GM12878 (cell line): ENCODE measurements at regions not wholly inside any gene's neighbourhood (a gene's known extent, or its start where the extent isn't known, plus 50 kb on each side); places are given as distances from the start of the nearest gene placed in this dataset.

ENCODE experiments used
- ATAC-seq: fragments of 200-7000 bp; cut with Tn5 transposase; 3 replicates; pipeline ENCODE4 v1.9.1; 2020; ENCODE audit warnings: mild to moderate bottlenecking, moderate library complexity
- BruUV-seq: library from RNA; stranded (reverse); fragments of 400-500 nt; replicated peaks from 2 replicates; lab custom pipeline; 2021; lab: Mats Ljungman, UMichigan
- CTCF ChIA-PET: fragments of 300-600 bp; sonication (Branson Sonifier 250); formaldehyde crosslinking; extraction: SDS; loops from one replicate; lab custom pipeline; 2021; ENCODE audit warnings: inconsistent platforms; lab: Yijun Ruan, JAX
- POLR2A ChIA-PET: fragments of 350-600 bp; formaldehyde crosslinking; extraction: SDS; loops from one replicate; lab custom pipeline; 2021; ENCODE audit warnings: inconsistent platforms; lab: Charles Lee
- RAD21 ChIA-PET: fragments of 300-600 bp; sonication (Branson Sonifier 250); formaldehyde crosslinking; loops from one replicate; lab custom pipeline; 2023; ENCODE audit warnings: antibody characterized with exemption; ENCODE audit not compliant: unreplicated experiment; lab: Charles Lee
- SMC1A ChIA-PET: fragments of 300-600 bp; sonication (Branson Sonifier 250); formaldehyde crosslinking; loops from one replicate; lab custom pipeline; 2023; ENCODE audit not compliant: unreplicated experiment, uncharacterized antibody; lab: Charles Lee
- DNase-seq: peaks from one replicate; pipeline ENCODE4 v3.0.0-alpha.2; 2011; ENCODE audit warnings: low read depth, low spot score
- FAIRE-seq: peaks from 3 replicates; lab custom pipeline; 2011; peaks lifted over from hg19 to GRCh38; lab: Jason Lieb, UNC
- H2AFZ ChIP-seq: 2 replicates; pipeline ENCODE4 v1.6.0; 2011; ENCODE audit warnings: low read depth, low read length, control low read depth; ENCODE audit not compliant: control insufficient read depth
- H3K27ac ChIP-seq: 2 replicates; pipeline ENCODE4 v1.5.1; 2011; ENCODE audit warnings: control low read depth; ENCODE audit not compliant: control insufficient read depth, insufficient read depth
- H3K27me3 ChIP-seq, 2 experiments: replicated peaks in 1 of 2; 2 replicates each; pipeline versions ENCODE4 v1.6.0 to v1.6.1; 2011; ENCODE audit warnings: low read length in 1 of 2; ENCODE audit not compliant: control insufficient read depth in 2 of 2, insufficient read depth in 2 of 2
- H3K36me3 ChIP-seq, 2 experiments: 2 replicates each; pipeline ENCODE4 v1.5.1; 2011; ENCODE audit warnings: low read length in 1 of 2; ENCODE audit not compliant: control insufficient read depth in 2 of 2, insufficient read depth in 2 of 2
- H3K4me1 ChIP-seq: 2 replicates; pipeline ENCODE4 v1.6.1; 2011; ENCODE audit warnings: mild to moderate bottlenecking, low read length, moderate library complexity, mixed read lengths; ENCODE audit not compliant: control insufficient read depth, insufficient read depth
- H3K4me2 ChIP-seq: 2 replicates; pipeline ENCODE4 v1.6.0; 2011; ENCODE audit warnings: control low read depth; ENCODE audit not compliant: control insufficient read depth, insufficient read depth
- H3K4me3 ChIP-seq: fragments of 200-600 bp; sonication (generic); 2 replicates; pipeline ENCODE4 v1.5.1; 2016
- H3K79me2 ChIP-seq: 2 replicates; pipeline ENCODE4 v1.6.0; 2011; ENCODE audit warnings: low read length; ENCODE audit not compliant: control insufficient read depth, insufficient read depth
- H3K9ac ChIP-seq: 2 replicates; pipeline ENCODE4 v1.8.0; 2011; ENCODE audit warnings: low read length, control low read depth, mixed read lengths; ENCODE audit not compliant: control insufficient read depth, insufficient read depth
- H3K9me3 ChIP-seq: replicated peaks from 3 replicates; pipeline ENCODE4 v1.5.1; 2011; ENCODE audit warnings: mild to moderate bottlenecking, low read length; ENCODE audit not compliant: control insufficient read depth, insufficient read depth
- H4K20me1 ChIP-seq: 2 replicates; pipeline ENCODE4 v1.6.0; 2011; ENCODE audit not compliant: control insufficient read depth, insufficient read depth
- CBX5 ChIP-seq: sonication (generic); IDR thresholded peaks from 2 replicates; pipeline ENCODE4 v1.6.1; 2016; ENCODE audit warnings: low read depth, moderate library complexity, mild to moderate bottlenecking, inconsistent platforms
- MTA3 ChIP-seq: IDR thresholded peaks from 2 replicates; pipeline ENCODE4 v1.6.1; 2012; ENCODE audit warnings: low read length, inconsistent platforms, borderline replicate concordance
- MXI1 ChIP-seq: fragments of 150-350 bp; IDR thresholded peaks from 2 replicates; pipeline ENCODE4 v1.6.1; 2011; ENCODE audit warnings: low read depth, mild to moderate bottlenecking, inconsistent platforms, low read length, improper control_type of control experiment
- NRF1 ChIP-seq: conservative IDR thresholded peaks from 2 replicates; pipeline ENCODE4 v1.6.1; 2011; ENCODE audit warnings: mild to moderate bottlenecking, low read depth, low read length, improper control_type of control experiment
- PBX3 ChIP-seq: IDR thresholded peaks from 2 replicates; pipeline ENCODE4 v1.6.1; 2011; ENCODE audit warnings: mild to moderate bottlenecking, low read depth, low read length, moderate library complexity; ENCODE audit not compliant: insufficient replicate concordance
- POLR2AphosphoS2 ChIP-seq: IDR thresholded peaks from 2 replicates; pipeline ENCODE4 v1.6.1; 2011; ENCODE audit warnings: low read depth, mild to moderate bottlenecking, low read length, improper control_type of control experiment, moderate library complexity
- RUNX3 ChIP-seq: IDR thresholded peaks from 2 replicates; pipeline ENCODE4 v1.6.1; 2012; ENCODE audit warnings: low read length, inconsistent platforms
- TAF1 ChIP-seq: IDR thresholded peaks from 2 replicates; pipeline ENCODE4 v1.6.1; 2011; ENCODE audit warnings: mild to moderate bottlenecking, low read depth, low read length, borderline replicate concordance
- WRNIP1 ChIP-seq: IDR thresholded peaks from 2 replicates; pipeline ENCODE4 v1.6.1; 2011; ENCODE audit warnings: low read depth, low read length, improper control_type of control experiment, borderline replicate concordance
- ZNF207 ChIP-seq: fragments of 450-650 bp; IDR thresholded peaks from 2 replicates; pipeline ENCODE4 v1.6.1; 2014; ENCODE audit warnings: antibody characterized with exemption, mild to moderate bottlenecking, borderline replicate concordance
- ZSCAN29 ChIP-seq: fragments of 450-650 bp; IDR thresholded peaks from 2 replicates; pipeline ENCODE4 v1.6.1; 2017; ENCODE audit warnings: mild to moderate bottlenecking, moderate library complexity
- WGBS: methylation state at CpG from one replicate; pipeline ENCODE4 v1.1.6; 2016; ENCODE audit warnings: low lambda C conversion rate; ENCODE audit not compliant: insufficient replicate concordance, insufficient coverage; ENCODE audit errors: missing lambda C conversion rate; 5-methylcytosine and 5-hydroxymethylcytosine counted together
- in situ Hi-C: fragments of 300-500 bp; cut with MboI; formaldehyde crosslinking; loops from 9 replicates; pipeline ENCODE4 v1.14.3; 2018; ENCODE audit warnings: mixed read lengths
- intact Hi-C: fragments of 100-400 bp; cut with micrococcal nuclease; formaldehyde crosslinking; loops from one replicate; pipeline ENCODE4 v1.14.2; 2022; ENCODE audit not compliant: unreplicated experiment
- TF ChIP-seq, protein P1 (sequence below): IDR thresholded peaks from 2 replicates; pipeline ENCODE4 v1.6.1; 2012; ENCODE audit warnings: improper control_type of control experiment, low read depth, low read length; ENCODE audit not compliant: insufficient replicate concordance
- TF ChIP-seq, protein P2 (sequence below): fragments of 450-650 bp; IDR thresholded peaks from 2 replicates; pipeline ENCODE4 v1.6.1; 2017; ENCODE audit warnings: mild to moderate bottlenecking

DNA sequence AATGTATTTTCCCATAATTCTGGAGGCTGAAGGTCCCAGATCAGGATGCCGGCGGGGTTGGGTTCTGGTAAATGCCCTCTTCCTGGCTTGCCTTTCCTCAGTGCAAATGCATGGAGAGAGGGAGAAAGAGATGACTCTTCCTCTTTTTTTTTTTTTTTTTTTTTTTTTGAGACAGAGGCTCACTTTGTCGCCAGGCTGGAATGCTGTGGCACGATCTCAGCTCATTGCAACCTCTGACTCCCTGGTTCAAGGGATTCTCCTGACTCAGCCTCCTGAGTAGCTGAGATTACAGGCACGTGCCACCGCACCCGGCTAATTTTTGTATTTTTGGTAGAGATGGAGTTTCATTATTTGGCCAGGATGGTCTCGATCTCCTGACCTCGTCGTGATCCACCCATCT, 300.0 kb upstream of the TAS2R1 start:
- no TSS peak for BruUV-seq
- in situ Hi-C loops = no loop called here
- TF ChIP-seq ZSCAN29 (no peak), CBX5 (no peak), ZNF207 (no peak), PBX3 (no peak), WRNIP1 (no peak), MXI1 (no peak), NRF1 (no peak), TAF1 (no peak), POLR2AphosphoS2 (no peak), RUNX3 (no peak), MTA3 (no peak)
- TF ChIP-seq, protein P1, sequence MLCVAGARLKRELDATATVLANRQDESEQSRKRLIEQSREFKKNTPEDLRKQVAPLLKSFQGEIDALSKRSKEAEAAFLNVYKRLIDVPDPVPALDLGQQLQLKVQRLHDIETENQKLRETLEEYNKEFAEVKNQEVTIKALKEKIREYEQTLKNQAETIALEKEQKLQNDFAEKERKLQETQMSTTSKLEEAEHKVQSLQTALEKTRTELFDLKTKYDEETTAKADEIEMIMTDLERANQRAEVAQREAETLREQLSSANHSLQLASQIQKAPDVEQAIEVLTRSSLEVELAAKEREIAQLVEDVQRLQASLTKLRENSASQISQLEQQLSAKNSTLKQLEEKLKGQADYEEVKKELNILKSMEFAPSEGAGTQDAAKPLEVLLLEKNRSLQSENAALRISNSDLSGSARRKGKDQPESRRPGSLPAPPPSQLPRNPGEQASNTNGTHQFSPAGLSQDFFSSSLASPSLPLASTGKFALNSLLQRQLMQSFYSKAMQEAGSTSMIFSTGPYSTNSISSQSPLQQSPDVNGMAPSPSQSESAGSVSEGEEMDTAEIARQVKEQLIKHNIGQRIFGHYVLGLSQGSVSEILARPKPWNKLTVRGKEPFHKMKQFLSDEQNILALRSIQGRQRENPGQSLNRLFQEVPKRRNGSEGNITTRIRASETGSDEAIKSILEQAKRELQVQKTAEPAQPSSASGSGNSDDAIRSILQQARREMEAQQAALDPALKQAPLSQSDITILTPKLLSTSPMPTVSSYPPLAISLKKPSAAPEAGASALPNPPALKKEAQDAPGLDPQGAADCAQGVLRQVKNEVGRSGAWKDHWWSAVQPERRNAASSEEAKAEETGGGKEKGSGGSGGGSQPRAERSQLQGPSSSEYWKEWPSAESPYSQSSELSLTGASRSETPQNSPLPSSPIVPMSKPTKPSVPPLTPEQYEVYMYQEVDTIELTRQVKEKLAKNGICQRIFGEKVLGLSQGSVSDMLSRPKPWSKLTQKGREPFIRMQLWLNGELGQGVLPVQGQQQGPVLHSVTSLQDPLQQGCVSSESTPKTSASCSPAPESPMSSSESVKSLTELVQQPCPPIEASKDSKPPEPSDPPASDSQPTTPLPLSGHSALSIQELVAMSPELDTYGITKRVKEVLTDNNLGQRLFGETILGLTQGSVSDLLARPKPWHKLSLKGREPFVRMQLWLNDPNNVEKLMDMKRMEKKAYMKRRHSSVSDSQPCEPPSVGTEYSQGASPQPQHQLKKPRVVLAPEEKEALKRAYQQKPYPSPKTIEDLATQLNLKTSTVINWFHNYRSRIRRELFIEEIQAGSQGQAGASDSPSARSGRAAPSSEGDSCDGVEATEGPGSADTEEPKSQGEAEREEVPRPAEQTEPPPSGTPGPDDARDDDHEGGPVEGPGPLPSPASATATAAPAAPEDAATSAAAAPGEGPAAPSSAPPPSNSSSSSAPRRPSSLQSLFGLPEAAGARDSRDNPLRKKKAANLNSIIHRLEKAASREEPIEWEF = no peak
- TF ChIP-seq, protein P2, sequence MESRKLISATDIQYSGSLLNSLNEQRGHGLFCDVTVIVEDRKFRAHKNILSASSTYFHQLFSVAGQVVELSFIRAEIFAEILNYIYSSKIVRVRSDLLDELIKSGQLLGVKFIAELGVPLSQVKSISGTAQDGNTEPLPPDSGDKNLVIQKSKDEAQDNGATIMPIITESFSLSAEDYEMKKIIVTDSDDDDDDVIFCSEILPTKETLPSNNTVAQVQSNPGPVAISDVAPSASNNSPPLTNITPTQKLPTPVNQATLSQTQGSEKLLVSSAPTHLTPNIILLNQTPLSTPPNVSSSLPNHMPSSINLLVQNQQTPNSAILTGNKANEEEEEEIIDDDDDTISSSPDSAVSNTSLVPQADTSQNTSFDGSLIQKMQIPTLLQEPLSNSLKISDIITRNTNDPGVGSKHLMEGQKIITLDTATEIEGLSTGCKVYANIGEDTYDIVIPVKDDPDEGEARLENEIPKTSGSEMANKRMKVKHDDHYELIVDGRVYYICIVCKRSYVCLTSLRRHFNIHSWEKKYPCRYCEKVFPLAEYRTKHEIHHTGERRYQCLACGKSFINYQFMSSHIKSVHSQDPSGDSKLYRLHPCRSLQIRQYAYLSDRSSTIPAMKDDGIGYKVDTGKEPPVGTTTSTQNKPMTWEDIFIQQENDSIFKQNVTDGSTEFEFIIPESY = no peak
- Histone ChIP-seq H3K9me3 (no peaks in the 10 kb centered on the region; the same call in 2 of the 3 replicates), H3K27ac (no peak overlapping the region), H3K79me2 (no peaks in the 10 kb centered on the region), H3K36me3 (no peaks in the 10 kb centered on the region), H3K9ac (no peak overlapping the region), H3K4me3 (no peak overlapping the region), H4K20me1 (no peaks in the 10 kb centered on the region), H2AFZ (no peak overlapping the region), H3K4me1 (no peaks in the 10 kb centered on the region), H3K4me2 (no peak overlapping the region), H3K27me3 (no peaks in the 10 kb centered on the region)
- 62% methylated on average over 10 of the region's 10 CpGs for WGBS
- intact Hi-C loops = no loop called here
- POLR2A ChIA-PET = no interaction called here
- RAD21 ChIA-PET = no interaction called here
- no peak for DNase-seq
- no peak for ATAC-seq
- CTCF ChIA-PET = no interaction called here
- SMC1A ChIA-PET = no interaction called here
- FAIRE-seq = no peak
